ENCODE measurements at regions not wholly inside any gene's neighbourhood (a gene's known extent, or its start where the extent isn't known, plus 50 kb on each side); places are given as distances from the start of the nearest gene placed in this dataset.

DNA sequence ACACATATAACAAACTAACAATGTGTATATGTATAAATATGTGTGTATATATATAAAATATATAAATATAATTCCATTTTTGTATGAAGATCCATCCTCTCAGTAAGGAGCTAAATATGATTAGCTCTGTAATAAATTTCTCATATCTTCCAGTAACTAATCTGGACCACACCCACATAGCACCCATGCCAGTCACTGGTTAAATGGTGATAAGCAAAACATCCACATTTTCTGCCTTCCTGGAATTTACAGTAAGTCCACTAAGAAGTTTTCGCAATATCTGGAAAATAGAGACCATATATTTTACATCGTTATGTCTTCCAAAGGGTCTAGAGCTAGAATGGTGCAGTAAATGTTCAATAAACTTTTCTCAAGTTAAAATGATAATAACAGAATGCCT is 151.5 kb upstream of the STMND1 start:
- TF ChIP-seq, protein P1, sequence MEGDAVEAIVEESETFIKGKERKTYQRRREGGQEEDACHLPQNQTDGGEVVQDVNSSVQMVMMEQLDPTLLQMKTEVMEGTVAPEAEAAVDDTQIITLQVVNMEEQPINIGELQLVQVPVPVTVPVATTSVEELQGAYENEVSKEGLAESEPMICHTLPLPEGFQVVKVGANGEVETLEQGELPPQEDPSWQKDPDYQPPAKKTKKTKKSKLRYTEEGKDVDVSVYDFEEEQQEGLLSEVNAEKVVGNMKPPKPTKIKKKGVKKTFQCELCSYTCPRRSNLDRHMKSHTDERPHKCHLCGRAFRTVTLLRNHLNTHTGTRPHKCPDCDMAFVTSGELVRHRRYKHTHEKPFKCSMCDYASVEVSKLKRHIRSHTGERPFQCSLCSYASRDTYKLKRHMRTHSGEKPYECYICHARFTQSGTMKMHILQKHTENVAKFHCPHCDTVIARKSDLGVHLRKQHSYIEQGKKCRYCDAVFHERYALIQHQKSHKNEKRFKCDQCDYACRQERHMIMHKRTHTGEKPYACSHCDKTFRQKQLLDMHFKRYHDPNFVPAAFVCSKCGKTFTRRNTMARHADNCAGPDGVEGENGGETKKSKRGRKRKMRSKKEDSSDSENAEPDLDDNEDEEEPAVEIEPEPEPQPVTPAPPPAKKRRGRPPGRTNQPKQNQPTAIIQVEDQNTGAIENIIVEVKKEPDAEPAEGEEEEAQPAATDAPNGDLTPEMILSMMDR (IDR thresholded peaks at IDR 0.05), result no peak
- TF ChIP-seq POLR2A (IDR thresholded peaks at IDR 0.05), result no peak
